ENCODE measurements at regions not wholly inside any gene's neighbourhood (a gene's known extent, or its start where the extent isn't known, plus 50 kb on each side); places are given as distances from the start of the nearest gene placed in this dataset.
A peak's percentile ranks its signal among the peaks of the same experiment; 100 is the strongest.
"Not testable (repeated sequence)": the region's sequence is repeated elsewhere in the genome, so short reads cannot be mapped to it uniquely, and the experiment has no call there.

- no peak for TF ChIP-seq RFX5 (IDR thresholded peaks at IDR 0.05; ENCODE audit: low read length)
- TF ChIP-seq, protein P1, sequence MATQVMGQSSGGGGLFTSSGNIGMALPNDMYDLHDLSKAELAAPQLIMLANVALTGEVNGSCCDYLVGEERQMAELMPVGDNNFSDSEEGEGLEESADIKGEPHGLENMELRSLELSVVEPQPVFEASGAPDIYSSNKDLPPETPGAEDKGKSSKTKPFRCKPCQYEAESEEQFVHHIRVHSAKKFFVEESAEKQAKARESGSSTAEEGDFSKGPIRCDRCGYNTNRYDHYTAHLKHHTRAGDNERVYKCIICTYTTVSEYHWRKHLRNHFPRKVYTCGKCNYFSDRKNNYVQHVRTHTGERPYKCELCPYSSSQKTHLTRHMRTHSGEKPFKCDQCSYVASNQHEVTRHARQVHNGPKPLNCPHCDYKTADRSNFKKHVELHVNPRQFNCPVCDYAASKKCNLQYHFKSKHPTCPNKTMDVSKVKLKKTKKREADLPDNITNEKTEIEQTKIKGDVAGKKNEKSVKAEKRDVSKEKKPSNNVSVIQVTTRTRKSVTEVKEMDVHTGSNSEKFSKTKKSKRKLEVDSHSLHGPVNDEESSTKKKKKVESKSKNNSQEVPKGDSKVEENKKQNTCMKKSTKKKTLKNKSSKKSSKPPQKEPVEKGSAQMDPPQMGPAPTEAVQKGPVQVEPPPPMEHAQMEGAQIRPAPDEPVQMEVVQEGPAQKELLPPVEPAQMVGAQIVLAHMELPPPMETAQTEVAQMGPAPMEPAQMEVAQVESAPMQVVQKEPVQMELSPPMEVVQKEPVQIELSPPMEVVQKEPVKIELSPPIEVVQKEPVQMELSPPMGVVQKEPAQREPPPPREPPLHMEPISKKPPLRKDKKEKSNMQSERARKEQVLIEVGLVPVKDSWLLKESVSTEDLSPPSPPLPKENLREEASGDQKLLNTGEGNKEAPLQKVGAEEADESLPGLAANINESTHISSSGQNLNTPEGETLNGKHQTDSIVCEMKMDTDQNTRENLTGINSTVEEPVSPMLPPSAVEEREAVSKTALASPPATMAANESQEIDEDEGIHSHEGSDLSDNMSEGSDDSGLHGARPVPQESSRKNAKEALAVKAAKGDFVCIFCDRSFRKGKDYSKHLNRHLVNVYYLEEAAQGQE (IDR thresholded peaks at IDR 0.05; ENCODE audit: low read depth, low read length), result peak; percentile 78
- no peak for TF ChIP-seq IRF3 (IDR thresholded peaks at IDR 0.05; ENCODE audit: low read depth, low read length)
- peak; percentile 88 for TF ChIP-seq CHD2 (IDR thresholded peaks at IDR 0.05; ENCODE audit: low read length, partially characterized antibody)
- TF ChIP-seq MEF2A (IDR thresholded peaks at IDR 0.05; ENCODE audit: borderline replicate concordance, low read depth), result no peak; the same call in 1 of the 2 replicates
- peak; percentile 95 for TF ChIP-seq TAF1 (IDR thresholded peaks at IDR 0.05; ENCODE audit: borderline replicate concordance, low read depth, low read length)
Measured at GRCh38 chr17:77088455-77089123, 52.2 kb upstream of the SEC14L1 start (continued).

DNA sequence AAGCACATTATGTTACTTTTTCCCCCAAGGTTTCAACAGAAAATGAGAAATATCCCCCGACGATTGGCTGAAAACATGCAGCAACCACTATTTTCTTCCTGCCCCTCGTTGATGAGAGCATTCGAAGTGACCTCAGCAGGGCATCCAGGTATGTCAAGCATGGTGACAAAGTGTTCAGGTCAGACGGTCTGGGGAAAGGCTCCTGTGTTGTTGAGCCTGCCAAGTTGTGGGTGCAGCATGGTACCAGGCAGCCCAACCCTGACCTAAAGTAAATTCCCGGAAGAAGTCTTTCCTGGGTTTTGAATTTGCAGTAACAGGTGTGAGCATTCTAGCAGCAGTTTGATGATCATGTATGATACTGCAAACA lies 51.7 kb upstream of the SEC14L1 start:
- Histone ChIP-seq H3K27ac (ENCODE audit: low read depth in 2 of 2, low read length in 1 of 2) (peak overlapping the region; percentile 85 to 87), H3F3A (replicated peaks; ENCODE audit: insufficient read depth) (peaks cover 7% of the 10 kb centered on the region), H3K9me2 (no peaks in the 10 kb centered on the region), H3K4me3 (ENCODE audit: low read depth in 2 of 2, low read length in 1 of 2) (peak overlapping the region; percentile 69 to 85), H3K9me3 (no peaks in the 10 kb centered on the region), H3K36me3 (replicated peaks in 1 of 2; ENCODE audit: control insufficient read depth in 1 of 2, insufficient read depth in 2 of 2, low read length in 1 of 2) (peaks cover 23 to 41% of the 10 kb centered on the region in 2 experiments), H3K27me3 (ENCODE audit: insufficient read depth) (no peaks in the 10 kb centered on the region), H4K20me1 (ENCODE audit: insufficient read depth) (no peaks in the 10 kb centered on the region), H3K9ac (peak overlapping the region; percentile 97), H3K4me2 (peak overlapping the region; percentile 90), H2AFZ (ENCODE audit: low read depth) (peak overlapping the region; percentile 82), H3K4me1 (ENCODE audit: control insufficient read depth in 1 of 2, insufficient read depth in 2 of 2, low read depth in 1 of 2, low read length in 1 of 2) (peaks cover 5 to 25% of the 10 kb centered on the region in 2 experiments; a peak in 1 of 4 replicates), H3K79me2 (ENCODE audit: insufficient read depth) (peaks cover 40% of the 10 kb centered on the region)
- POLR2A ChIA-PET, result interaction anchor here (0.6 to 2.3 kb wide), 10 partner anchors 10 to 351 kb away, joined by 3 to 9 read pairs (median 4); partner anchors contain the start of genes MFSD11, MGAT5B and SEC14L1
- CTCF ChIA-PET, result interaction anchor here (0.6 to 7.2 kb wide), 37 partner anchors 9 to 362 kb away, joined by 3 to 99 read pairs (median 4); partner anchors contain the start of genes MGAT5B and SEC14L1
- WGBS (ENCODE audit: low lambda C conversion rate), result 1% methylated on average over 6 of the region's 6 CpGs
- no peak for DNase-seq
- TF ChIP-seq TAF1 (IDR thresholded peaks at IDR 0.05; ENCODE audit: borderline replicate concordance, low read depth, low read length) (peak; percentile 40; the same call in 1 of the 2 replicates), CHD2 (IDR thresholded peaks at IDR 0.05; ENCODE audit: low read length, partially characterized antibody) (no peak)

DNA sequence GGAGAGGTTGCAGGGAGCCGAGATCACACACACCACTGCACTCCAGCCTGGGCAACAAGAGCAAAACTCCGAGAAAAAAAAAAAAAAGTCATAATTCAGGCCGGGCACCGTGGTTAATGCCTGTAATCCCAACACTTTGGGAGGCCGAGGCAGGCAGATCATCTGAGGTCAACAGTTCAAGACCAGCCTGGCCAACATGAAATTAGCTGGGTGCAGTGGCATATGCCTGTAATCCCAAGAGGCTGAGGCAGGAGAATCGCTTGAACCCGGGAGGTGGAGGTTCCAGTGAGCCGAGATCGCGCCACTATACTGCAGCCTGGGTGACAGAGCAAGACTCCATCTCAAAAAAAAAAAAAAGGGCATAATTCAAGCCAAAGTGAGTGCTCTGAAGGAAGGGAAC lies 50.8 kb upstream of the SEC14L1 start:
- H3K36me3 ChIP-seq (replicated peaks in 1 of 2; ENCODE audit: control insufficient read depth in 1 of 2, insufficient read depth in 2 of 2, low read length in 1 of 2), result peaks cover 26 to 48% of the 10 kb centered on the region in 2 experiments
- H3K4me3 ChIP-seq (ENCODE audit: low read depth in 2 of 2, low read length in 1 of 2), result peak overlapping the region; percentile 69 to 85
- ChIA-PET CTCF (interaction anchor here (0.8 to 7.2 kb wide), 7 partner anchors 9 to 222 kb away, joined by 3 to 99 read pairs (median 19); partner anchors contain the start of gene MGAT5B), POLR2A (interaction anchor here (1.5 to 2.3 kb wide), 2 partner anchors 115 to 222 kb away, joined by 3 to 8 read pairs; partner anchors contain the start of gene MGAT5B)
- H3K4me1 ChIP-seq (ENCODE audit: control insufficient read depth in 1 of 2, insufficient read depth in 2 of 2, low read depth in 1 of 2, low read length in 1 of 2), result peaks cover 5 to 25% of the 10 kb centered on the region in 2 experiments; a peak in 1 of 4 replicates
- H3K9me2 ChIP-seq; DNase-seq; H3K27ac ChIP-seq (ENCODE audit: low read depth in 2 of 2, low read length in 1 of 2); H3K27me3 ChIP-seq (ENCODE audit: insufficient read depth); H4K20me1 ChIP-seq (ENCODE audit: insufficient read depth); H3K9me3 ChIP-seq; H2AFZ ChIP-seq (ENCODE audit: low read depth): not testable (repeated sequence)
- H3K4me2 ChIP-seq, result peak overlapping the region; percentile 90
- peaks cover 42% of the 10 kb centered on the region for H3K79me2 ChIP-seq (ENCODE audit: insufficient read depth)
- peaks cover 13% of the 10 kb centered on the region for H3F3A ChIP-seq (replicated peaks; ENCODE audit: insufficient read depth)
- 69% methylated on average over 10 of the region's 10 CpGs for WGBS (ENCODE audit: low lambda C conversion rate)
- H3K9ac ChIP-seq, result peak overlapping the region; percentile 97
